HEK293T (cell line): ENCODE measurements at regions not wholly inside any gene's neighbourhood (a gene's known extent, or its start where the extent isn't known, plus 50 kb on each side); places are given as distances from the start of the nearest gene placed in this dataset.

Experiments used
- CTCF ChIA-PET: fragments of 350-600 bp; formaldehyde crosslinking; extraction: SDS; loops from one replicate; lab custom pipeline; 2021; ENCODE audit warnings: antibody characterized with exemption, inconsistent platforms; lab: Yijun Ruan, JAX
- POLR2A ChIA-PET: fragments of 350-600 bp; formaldehyde crosslinking; extraction: SDS; loops from one replicate; lab custom pipeline; 2020; ENCODE audit warnings: antibody characterized with exemption, inconsistent platforms; lab: Yijun Ruan, JAX
- DNase-seq: peaks from one replicate; pipeline ENCODE4 v3.0.0; 2012; ENCODE audit warnings: mixed read lengths; ENCODE audit errors: extremely low spot score
- ARNT ChIP-seq: fragments of 450-650 bp; IDR thresholded peaks from 2 replicates; pipeline ENCODE4 v1.6.1; 2017; ENCODE audit warnings: mild to moderate bottlenecking
- BHLHE40 ChIP-seq: fragments of 450-650 bp; IDR thresholded peaks from 2 replicates; pipeline ENCODE4 v1.6.1; 2016; ENCODE audit warnings: mild to moderate bottlenecking, moderate library complexity, borderline replicate concordance
- CTBP1 ChIP-seq: fragments of 450-650 bp; IDR thresholded peaks from 2 replicates; pipeline ENCODE4 v1.6.1; 2016; ENCODE audit warnings: borderline replicate concordance
- ELF4 ChIP-seq: fragments of 450-650 bp; IDR thresholded peaks from 2 replicates; pipeline ENCODE4 v1.6.1; 2017; ENCODE audit warnings: antibody characterized with exemption
- FOXA1 ChIP-seq: fragments of 450-650 bp; IDR thresholded peaks from 2 replicates; pipeline ENCODE4 v1.6.1; 2016; ENCODE audit warnings: mild to moderate bottlenecking
- FOXK2 ChIP-seq: fragments of 450-650 bp; IDR thresholded peaks from 2 replicates; pipeline ENCODE4 v1.6.1; 2016; ENCODE audit warnings: mild to moderate bottlenecking
- FOXM1 ChIP-seq: fragments of 450-650 bp; IDR thresholded peaks from 2 replicates; pipeline ENCODE4 v1.6.1; 2017; ENCODE audit warnings: mild to moderate bottlenecking, borderline replicate concordance
- HDGF ChIP-seq: fragments of 450-650 bp; IDR thresholded peaks from 2 replicates; pipeline ENCODE4 v1.6.1; 2017; ENCODE audit warnings: antibody characterized with exemption, borderline replicate concordance
- L3MBTL2 ChIP-seq: fragments of 450-650 bp; conservative IDR thresholded peaks from 2 replicates; pipeline ENCODE4 v1.6.1; 2016; ENCODE audit warnings: mild to moderate bottlenecking
- LEF1 ChIP-seq: fragments of 450-650 bp; IDR thresholded peaks from 2 replicates; pipeline ENCODE4 v1.6.1; 2017; ENCODE audit warnings: mild to moderate bottlenecking, borderline replicate concordance
- NFRKB ChIP-seq: fragments of 450-650 bp; IDR thresholded peaks from 2 replicates; pipeline ENCODE4 v1.6.1; 2016; ENCODE audit warnings: mild to moderate bottlenecking, moderate library complexity
- PKNOX1 ChIP-seq: fragments of 450-650 bp; IDR thresholded peaks from 2 replicates; pipeline ENCODE4 v1.6.1; 2016
- SP1 ChIP-seq: fragments of 450-650 bp; IDR thresholded peaks from 2 replicates; pipeline ENCODE4 v1.6.1; 2017
- SUZ12 ChIP-seq: fragments of 450-650 bp; IDR thresholded peaks from 2 replicates; pipeline ENCODE4 v1.6.1; 2016; ENCODE audit warnings: mild to moderate bottlenecking
- TARDBP ChIP-seq: fragments of 450-650 bp; IDR thresholded peaks from 2 replicates; pipeline ENCODE4 v1.6.1; 2016
- ZNF384 ChIP-seq: fragments of 450-650 bp; IDR thresholded peaks from 2 replicates; pipeline ENCODE4 v1.6.1; 2016

- ChIA-PET CTCF (no interaction called here), POLR2A (no interaction called here)
- TF ChIP-seq CTBP1, result no peak
- no peak for TF ChIP-seq SP1
- TF ChIP-seq ELF4, result no peak
- no peak for TF ChIP-seq SUZ12
- TF ChIP-seq LEF1, result no peak
- no peak for TF ChIP-seq TARDBP
- TF ChIP-seq ZNF384, result no peak
- no peak for TF ChIP-seq ARNT
- TF ChIP-seq PKNOX1, result no peak
- TF ChIP-seq L3MBTL2, result no peak
- no peak for TF ChIP-seq HDGF
- TF ChIP-seq FOXM1, result no peak
- TF ChIP-seq BHLHE40, result no peak
- DNase-seq, result no peak
Observed at GRCh38 chr2:6425032-6425431, 440.7 kb downstream of the CMPK2 start.

GRCh38 chr2:6429210-6429986, 436.3 kb downstream of the CMPK2 start:
- no peak for DNase-seq
- CTCF ChIA-PET, result no interaction called here

DNA sequence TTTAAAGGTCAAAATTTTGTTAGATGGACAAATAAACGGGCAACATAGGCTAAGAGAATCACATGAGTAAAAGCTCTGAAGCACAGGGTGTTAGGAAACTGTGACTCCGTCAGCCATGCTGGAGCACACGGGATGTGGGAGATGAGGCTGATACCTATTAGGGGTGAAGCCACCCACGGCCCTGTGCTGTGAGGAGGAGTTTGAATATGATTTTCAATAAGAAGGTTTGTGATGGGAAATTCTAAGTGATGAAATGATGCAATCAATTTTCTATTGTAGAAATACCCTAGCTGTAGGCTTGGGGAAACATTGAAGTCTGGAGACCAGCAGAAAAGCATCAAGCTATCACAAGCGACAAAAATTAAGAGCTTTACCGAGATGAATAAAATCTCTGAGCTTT, 431.3 kb downstream of the CMPK2 start:
- POLR2A ChIA-PET, result no interaction called here
- TF ChIP-seq NFRKB, result no peak
- TF ChIP-seq HDGF, result no peak
- CTCF ChIA-PET, result no interaction called here
- DNase-seq, result no peak

More at GRCh38 chr2:6429210-6429986, 436.3 kb downstream of the CMPK2 start:
- POLR2A ChIA-PET, result no interaction called here
- TF ChIP-seq HDGF (no peak), LEF1 (no peak), ELF4 (no peak), NFRKB (no peak), CTBP1 (no peak), FOXM1 (no peak), BHLHE40 (no peak), SUZ12 (no peak), L3MBTL2 (no peak), ZNF384 (no peak)

- TF ChIP-seq FOXM1, result no peak
- ChIA-PET CTCF (no interaction called here), POLR2A (no interaction called here)
- no peak for DNase-seq
Observed at GRCh38 chr2:6441800-6442199, 423.9 kb downstream of the CMPK2 start.

GRCh38 chr2:6442252-6442985, 423.3 kb downstream of the CMPK2 start:
- ChIA-PET CTCF (no interaction called here), POLR2A (no interaction called here)
- TF ChIP-seq PKNOX1 (no peak), HDGF (no peak), FOXA1 (no peak), ELF4 (no peak), FOXM1 (no peak), FOXK2 (no peak), BHLHE40 (no peak), SUZ12 (no peak), ARNT (no peak), L3MBTL2 (no peak), ZNF384 (no peak), SP1 (no peak), LEF1 (no peak), NFRKB (no peak), CTBP1 (no peak), TARDBP (no peak)
- no peak for DNase-seq

GRCh38 chr2:6443061-6443823, 422.5 kb downstream of the CMPK2 start:
- ChIA-PET POLR2A (no interaction called here), CTCF (no interaction called here)
- DNase-seq, result no peak
- no peak for TF ChIP-seq SUZ12
- TF ChIP-seq FOXM1, result no peak
- TF ChIP-seq BHLHE40, result no peak
- no peak for TF ChIP-seq CTBP1
- TF ChIP-seq NFRKB, result no peak
- no peak for TF ChIP-seq TARDBP
- TF ChIP-seq SP1, result no peak
- TF ChIP-seq ZNF384, result no peak
